Bronchial epithelial cell (primary cell): ENCODE measurements at regions not wholly inside any gene's neighbourhood (a gene's known extent, or its start where the extent isn't known, plus 50 kb on each side); places are given as distances from the start of the nearest gene placed in this dataset.
A peak's percentile ranks its signal among the peaks of the same experiment; 100 is the strongest.

Experiments used
- DNase-seq: peaks from one replicate; pipeline ENCODE4 v3.0.0-alpha.2; 2010; ENCODE audit warnings: low read depth
- FAIRE-seq: peaks from 2 replicates; lab custom pipeline; 2011; peaks lifted over from hg19 to GRCh38; lab: Jason Lieb, UNC
- H3K27me3 ChIP-seq: 2 replicates; pipeline ENCODE4 v1.5.1; 2011; ENCODE audit warnings: low read length; ENCODE audit not compliant: control insufficient read depth, insufficient read depth
- H3K36me3 ChIP-seq: 2 replicates; pipeline ENCODE4 v1.5.1; 2011; ENCODE audit warnings: low read length; ENCODE audit not compliant: control insufficient read depth, insufficient read depth
- H3K4me3 ChIP-seq: 2 replicates; pipeline ENCODE4 v1.5.1; 2011; ENCODE audit warnings: mild to moderate bottlenecking, low read depth, low read length, control low read depth
- CTCF ChIP-seq: IDR thresholded peaks from 2 replicates; pipeline ENCODE4 v1.5.1; 2011; ENCODE audit warnings: mild to moderate bottlenecking, moderate library complexity, low read length, control low read depth, inconsistent platforms; ENCODE audit not compliant: insufficient read depth, severe bottlenecking

GRCh38 chr12:41683513-41684240, 461.0 kb downstream of the GXYLT1 start:
- no peak overlapping the region for H3K4me3 ChIP-seq
- no peaks in the 10 kb centered on the region for H3K36me3 ChIP-seq
- no peaks in the 10 kb centered on the region for H3K27me3 ChIP-seq
- FAIRE-seq (no peak), DNase-seq (peak; percentile 15)
- no peak for TF ChIP-seq CTCF

GRCh38 chr12:41683023-41683422, 461.7 kb downstream of the GXYLT1 start:
- no peak for TF ChIP-seq CTCF
- DNase-seq = no peak
- Histone ChIP-seq H3K27me3 (no peaks in the 10 kb centered on the region), H3K4me3 (no peak overlapping the region), H3K36me3 (no peaks in the 10 kb centered on the region)
- FAIRE-seq = no peak

- Histone ChIP-seq H3K36me3 (no peaks in the 10 kb centered on the region), H3K4me3 (no peak overlapping the region), H3K27me3 (no peaks in the 10 kb centered on the region)
- FAIRE-seq = no peak
- no peak for TF ChIP-seq CTCF
- no peak for DNase-seq
Measured at GRCh38 chr12:41681898-41682297, 462.8 kb downstream of the GXYLT1 start.

- H3K36me3 ChIP-seq = no peaks in the 10 kb centered on the region
- H3K27me3 ChIP-seq = no peaks in the 10 kb centered on the region
- FAIRE-seq (no peak), DNase-seq (no peak)
- no peak for TF ChIP-seq CTCF
- no peak overlapping the region for H3K4me3 ChIP-seq
Measured at GRCh38 chr12:41680155-41680554, 464.5 kb downstream of the GXYLT1 start.

- DNase-seq = peak; percentile 27
- no peak for FAIRE-seq
- no peaks in the 10 kb centered on the region for H3K36me3 ChIP-seq
- no peak overlapping the region for H3K4me3 ChIP-seq
- H3K27me3 ChIP-seq = no peaks in the 10 kb centered on the region
- peak; percentile 41 for TF ChIP-seq CTCF
Measured at GRCh38 chr12:41663598-41664265, 475.6 kb downstream of the PDZRN4 start.
